Neural progenitor cell (in vitro differentiated cells): ENCODE measurements at regions not wholly inside any gene's neighbourhood (a gene's known extent, or its start where the extent isn't known, plus 50 kb on each side); places are given as distances from the start of the nearest gene placed in this dataset.

Experiments
- EZH2 ChIP-seq: fragments of 200-600 bp; sonication (generic); IDR thresholded peaks from 2 replicates; pipeline ENCODE4 v1.6.1; 2017; ENCODE audit warnings: antibody characterized with exemption, mild to moderate bottlenecking, moderate library complexity
- EZH2phosphoT487 ChIP-seq: fragments of 200-600 bp; sonication (generic); IDR thresholded peaks from 2 replicates; pipeline ENCODE4 v1.6.1; 2017; ENCODE audit warnings: antibody characterized with exemption
- TF ChIP-seq, protein P1 (sequence below): fragments of 200-600 bp; sonication (generic); IDR thresholded peaks from 2 replicates; pipeline ENCODE4 v1.5.1; 2017; ENCODE audit warnings: antibody characterized with exemption, mild to moderate bottlenecking

DNA sequence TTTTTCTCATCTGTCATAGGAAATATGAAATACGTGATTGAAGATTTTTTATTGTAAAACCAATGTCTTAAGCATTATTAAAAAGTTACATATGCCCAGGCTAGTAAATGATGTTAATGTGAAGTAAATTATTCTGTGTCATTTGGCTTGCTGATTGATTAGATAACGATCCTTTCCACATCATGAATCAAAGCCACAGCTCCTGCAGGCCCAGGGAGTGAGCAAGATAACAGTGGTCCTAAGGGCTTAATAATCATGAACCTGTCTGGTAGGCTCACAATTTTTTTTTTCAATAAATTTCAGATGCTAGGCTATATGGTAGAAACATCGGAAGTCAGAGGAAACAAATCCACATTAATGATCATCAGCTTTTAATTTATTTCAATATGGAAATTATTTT, 269.0 kb upstream of the SLC10A2 start:
- TF ChIP-seq, protein P1, sequence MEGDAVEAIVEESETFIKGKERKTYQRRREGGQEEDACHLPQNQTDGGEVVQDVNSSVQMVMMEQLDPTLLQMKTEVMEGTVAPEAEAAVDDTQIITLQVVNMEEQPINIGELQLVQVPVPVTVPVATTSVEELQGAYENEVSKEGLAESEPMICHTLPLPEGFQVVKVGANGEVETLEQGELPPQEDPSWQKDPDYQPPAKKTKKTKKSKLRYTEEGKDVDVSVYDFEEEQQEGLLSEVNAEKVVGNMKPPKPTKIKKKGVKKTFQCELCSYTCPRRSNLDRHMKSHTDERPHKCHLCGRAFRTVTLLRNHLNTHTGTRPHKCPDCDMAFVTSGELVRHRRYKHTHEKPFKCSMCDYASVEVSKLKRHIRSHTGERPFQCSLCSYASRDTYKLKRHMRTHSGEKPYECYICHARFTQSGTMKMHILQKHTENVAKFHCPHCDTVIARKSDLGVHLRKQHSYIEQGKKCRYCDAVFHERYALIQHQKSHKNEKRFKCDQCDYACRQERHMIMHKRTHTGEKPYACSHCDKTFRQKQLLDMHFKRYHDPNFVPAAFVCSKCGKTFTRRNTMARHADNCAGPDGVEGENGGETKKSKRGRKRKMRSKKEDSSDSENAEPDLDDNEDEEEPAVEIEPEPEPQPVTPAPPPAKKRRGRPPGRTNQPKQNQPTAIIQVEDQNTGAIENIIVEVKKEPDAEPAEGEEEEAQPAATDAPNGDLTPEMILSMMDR: no peak
- no peak for TF ChIP-seq EZH2phosphoT487
- no peak for TF ChIP-seq EZH2
